SK-N-SH treated with all-trans-retinoic acid at 6 μM for 48 hours (cell line): ENCODE measurements at regions not wholly inside any gene's neighbourhood (a gene's known extent, or its start where the extent isn't known, plus 50 kb on each side); places are given as distances from the start of the nearest gene placed in this dataset.

ENCODE experiments used
- ATAC-seq: fragments of 200-7000 bp; cut with Tn5 transposase; 3 replicates; pipeline ENCODE4 v1.9.1; 2020; ENCODE audit warnings: mild to moderate bottlenecking, moderate library complexity
- ARNTL ChIP-seq: fragments of 450-650 bp; formaldehyde crosslinking; IDR thresholded peaks from 2 replicates; pipeline ENCODE4 v1.5.0; 2020; ENCODE audit warnings: low read depth, mild to moderate bottlenecking, moderate library complexity, borderline replicate concordance
- BACH2 ChIP-seq: fragments of 250-450 bp; sonication (Bioruptor Pico); IDR thresholded peaks from 2 replicates; pipeline ENCODE4 v1.9.0; 2021; ENCODE audit warnings: mild to moderate bottlenecking, borderline replicate concordance
- CREB5 ChIP-seq: fragments of 250-450 bp; sonication (Bioruptor Pico); IDR thresholded peaks from 2 replicates; pipeline ENCODE4 v1.5.1; 2020; ENCODE audit warnings: low read depth, mild to moderate bottlenecking, moderate library complexity
- CSDC2 ChIP-seq: fragments of 250-450 bp; sonication (Bioruptor Pico); IDR thresholded peaks from 2 replicates; pipeline ENCODE4 v1.5.0; 2020; ENCODE audit warnings: mild to moderate bottlenecking, moderate library complexity
- ESRRG ChIP-seq: fragments of 250-450 bp; sonication (Bioruptor Pico); IDR thresholded peaks from 2 replicates; pipeline ENCODE4 v1.6.1; 2021; ENCODE audit warnings: mild to moderate bottlenecking
- GLIS3 ChIP-seq: fragments of 250-450 bp; sonication (Bioruptor Pico); IDR thresholded peaks from 2 replicates; pipeline ENCODE4 v1.5.0; 2020; ENCODE audit warnings: mild to moderate bottlenecking, moderate library complexity
- ISL1 ChIP-seq: fragments of 250-450 bp; sonication (Bioruptor Pico); IDR thresholded peaks from 2 replicates; pipeline ENCODE4 v2.1.2; 2022; ENCODE audit warnings: mild to moderate bottlenecking, moderate library complexity
- OSR1 ChIP-seq: fragments of 250-450 bp; sonication (Bioruptor Pico); IDR thresholded peaks from 2 replicates; pipeline ENCODE4 v1.8.0; 2022; ENCODE audit warnings: moderate library complexity, mild to moderate bottlenecking, inconsistent platforms
- RARB ChIP-seq: fragments of 250-450 bp; sonication (Bioruptor Pico); IDR thresholded peaks from 2 replicates; pipeline ENCODE4 v1.8.0; 2021; ENCODE audit warnings: mild to moderate bottlenecking, moderate library complexity
- SNAI2 ChIP-seq: fragments of 250-450 bp; sonication (Bioruptor Pico); IDR thresholded peaks from 2 replicates; pipeline ENCODE4 v1.5.0; 2020; ENCODE audit warnings: mild to moderate bottlenecking, moderate library complexity
- TCF4 ChIP-seq: fragments of 250-450 bp; sonication (Bioruptor Pico); IDR thresholded peaks from 2 replicates; pipeline ENCODE4 v1.8.0; 2021; ENCODE audit warnings: mild to moderate bottlenecking, moderate library complexity, borderline replicate concordance
- ZC3H10 ChIP-seq: fragments of 250-450 bp; sonication (Bioruptor Pico); IDR thresholded peaks from 2 replicates; pipeline ENCODE4 v1.5.1; 2021; ENCODE audit warnings: mild to moderate bottlenecking, moderate library complexity
- ZFP30 ChIP-seq: fragments of 450-650 bp; formaldehyde crosslinking; IDR thresholded peaks from 2 replicates; pipeline ENCODE4 v1.5.0; 2022; ENCODE audit warnings: mild to moderate bottlenecking, moderate library complexity
- ZNF70 ChIP-seq: fragments of 450-650 bp; formaldehyde crosslinking; IDR thresholded peaks from 2 replicates; pipeline ENCODE4 v1.5.0; 2020; ENCODE audit warnings: mild to moderate bottlenecking, moderate library complexity
- ZNF8 ChIP-seq: fragments of 450-650 bp; formaldehyde crosslinking; IDR thresholded peaks from 2 replicates; pipeline ENCODE4 v1.5.0; 2020; ENCODE audit warnings: mild to moderate bottlenecking, moderate library complexity
- TF ChIP-seq, protein P1 (sequence below): fragments of 250-450 bp; sonication (Bioruptor Pico); IDR thresholded peaks from 2 replicates; pipeline ENCODE4 v1.5.0; 2020; ENCODE audit warnings: mild to moderate bottlenecking, moderate library complexity
- TF ChIP-seq, protein P2 (sequence below): fragments of 250-450 bp; sonication (Bioruptor Pico); IDR thresholded peaks from 2 replicates; pipeline ENCODE4 v1.8.0; 2021; ENCODE audit warnings: low read depth, mild to moderate bottlenecking, moderate library complexity, borderline replicate concordance
- TF ChIP-seq, protein P3 (sequence below): fragments of 250-450 bp; sonication (Bioruptor Pico); IDR thresholded peaks from 2 replicates; pipeline ENCODE4 v1.5.1; 2021; ENCODE audit warnings: mild to moderate bottlenecking, moderate library complexity

- TF ChIP-seq, protein P1, sequence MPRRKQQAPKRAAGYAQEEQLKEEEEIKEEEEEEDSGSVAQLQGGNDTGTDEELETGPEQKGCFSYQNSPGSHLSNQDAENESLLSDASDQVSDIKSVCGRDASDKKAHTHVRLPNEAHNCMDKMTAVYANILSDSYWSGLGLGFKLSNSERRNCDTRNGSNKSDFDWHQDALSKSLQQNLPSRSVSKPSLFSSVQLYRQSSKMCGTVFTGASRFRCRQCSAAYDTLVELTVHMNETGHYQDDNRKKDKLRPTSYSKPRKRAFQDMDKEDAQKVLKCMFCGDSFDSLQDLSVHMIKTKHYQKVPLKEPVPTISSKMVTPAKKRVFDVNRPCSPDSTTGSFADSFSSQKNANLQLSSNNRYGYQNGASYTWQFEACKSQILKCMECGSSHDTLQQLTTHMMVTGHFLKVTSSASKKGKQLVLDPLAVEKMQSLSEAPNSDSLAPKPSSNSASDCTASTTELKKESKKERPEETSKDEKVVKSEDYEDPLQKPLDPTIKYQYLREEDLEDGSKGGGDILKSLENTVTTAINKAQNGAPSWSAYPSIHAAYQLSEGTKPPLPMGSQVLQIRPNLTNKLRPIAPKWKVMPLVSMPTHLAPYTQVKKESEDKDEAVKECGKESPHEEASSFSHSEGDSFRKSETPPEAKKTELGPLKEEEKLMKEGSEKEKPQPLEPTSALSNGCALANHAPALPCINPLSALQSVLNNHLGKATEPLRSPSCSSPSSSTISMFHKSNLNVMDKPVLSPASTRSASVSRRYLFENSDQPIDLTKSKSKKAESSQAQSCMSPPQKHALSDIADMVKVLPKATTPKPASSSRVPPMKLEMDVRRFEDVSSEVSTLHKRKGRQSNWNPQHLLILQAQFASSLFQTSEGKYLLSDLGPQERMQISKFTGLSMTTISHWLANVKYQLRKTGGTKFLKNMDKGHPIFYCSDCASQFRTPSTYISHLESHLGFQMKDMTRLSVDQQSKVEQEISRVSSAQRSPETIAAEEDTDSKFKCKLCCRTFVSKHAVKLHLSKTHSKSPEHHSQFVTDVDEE (CRISPR knock-in tag): no peak
- TF ChIP-seq BACH2 (CRISPR knock-in tag) (no peak), ZFP30 (CRISPR knock-in tag) (no peak), ZC3H10 (CRISPR knock-in tag) (no peak), ZNF70 (no peak), ISL1 (CRISPR knock-in tag) (no peak), RARB (CRISPR knock-in tag) (no peak)
- TF ChIP-seq, all 23 proteins: peak for 0
- no peak for ATAC-seq
Observed at GRCh38 chr7:26495569-26495968, 203.9 kb downstream of the SNX10 start.

DNA sequence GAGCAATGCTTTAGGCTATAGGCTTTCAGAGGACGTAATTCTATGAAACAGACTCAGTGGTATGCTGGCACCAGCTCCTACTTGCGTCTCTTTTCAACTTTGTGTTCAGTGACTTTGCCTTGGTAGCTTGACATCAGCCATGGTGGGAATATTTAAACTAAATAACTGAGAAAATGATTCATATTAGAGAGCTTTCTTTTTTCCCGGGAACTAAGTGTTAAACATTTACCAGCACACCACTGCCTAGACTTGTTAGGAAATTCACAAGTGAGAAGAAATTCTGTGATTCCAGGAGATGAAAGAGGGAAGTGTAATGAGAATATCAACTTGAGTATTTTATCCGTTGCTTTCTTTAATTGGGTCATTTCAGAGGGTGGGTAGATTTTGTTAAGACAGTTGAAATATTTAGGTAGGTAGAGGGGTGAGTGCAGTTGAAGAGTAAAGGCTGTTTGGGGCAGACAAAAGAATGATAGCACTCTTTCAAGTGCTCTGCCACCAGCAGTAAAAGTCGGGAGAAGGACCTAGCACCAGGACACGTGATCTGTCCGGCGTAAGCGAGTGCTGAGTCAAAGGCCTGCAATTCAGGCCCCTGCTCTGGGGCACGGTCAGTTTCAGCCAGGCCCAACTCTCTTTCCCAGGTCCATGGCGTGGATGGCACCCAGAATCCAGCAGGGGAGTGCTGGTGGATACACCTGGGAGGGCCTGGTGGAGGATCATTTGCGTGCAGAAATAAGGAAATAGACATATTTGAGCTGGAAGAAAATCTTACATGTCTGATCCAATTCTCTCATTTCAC, 206.3 kb downstream of the SNX10 start:
- ATAC-seq: no peak
- TF ChIP-seq ZNF8 (CRISPR knock-in tag): no peak
- TF ChIP-seq ZC3H10 (CRISPR knock-in tag): no peak
- no peak for TF ChIP-seq TCF4
- no peak for TF ChIP-seq SNAI2 (CRISPR knock-in tag)
- TF ChIP-seq, protein P2, sequence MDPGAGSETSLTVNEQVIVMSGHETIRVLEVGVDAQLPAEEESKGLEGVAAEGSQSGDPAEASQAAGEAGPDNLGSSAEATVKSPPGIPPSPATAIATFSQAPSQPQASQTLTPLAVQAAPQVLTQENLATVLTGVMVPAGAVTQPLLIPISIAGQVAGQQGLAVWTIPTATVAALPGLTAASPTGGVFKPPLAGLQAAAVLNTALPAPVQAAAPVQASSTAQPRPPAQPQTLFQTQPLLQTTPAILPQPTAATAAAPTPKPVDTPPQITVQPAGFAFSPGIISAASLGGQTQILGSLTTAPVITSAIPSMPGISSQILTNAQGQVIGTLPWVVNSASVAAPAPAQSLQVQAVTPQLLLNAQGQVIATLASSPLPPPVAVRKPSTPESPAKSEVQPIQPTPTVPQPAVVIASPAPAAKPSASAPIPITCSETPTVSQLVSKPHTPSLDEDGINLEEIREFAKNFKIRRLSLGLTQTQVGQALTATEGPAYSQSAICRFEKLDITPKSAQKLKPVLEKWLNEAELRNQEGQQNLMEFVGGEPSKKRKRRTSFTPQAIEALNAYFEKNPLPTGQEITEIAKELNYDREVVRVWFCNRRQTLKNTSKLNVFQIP (CRISPR knock-in tag): no peak
- TF ChIP-seq GLIS3 (CRISPR knock-in tag): no peak

DNA sequence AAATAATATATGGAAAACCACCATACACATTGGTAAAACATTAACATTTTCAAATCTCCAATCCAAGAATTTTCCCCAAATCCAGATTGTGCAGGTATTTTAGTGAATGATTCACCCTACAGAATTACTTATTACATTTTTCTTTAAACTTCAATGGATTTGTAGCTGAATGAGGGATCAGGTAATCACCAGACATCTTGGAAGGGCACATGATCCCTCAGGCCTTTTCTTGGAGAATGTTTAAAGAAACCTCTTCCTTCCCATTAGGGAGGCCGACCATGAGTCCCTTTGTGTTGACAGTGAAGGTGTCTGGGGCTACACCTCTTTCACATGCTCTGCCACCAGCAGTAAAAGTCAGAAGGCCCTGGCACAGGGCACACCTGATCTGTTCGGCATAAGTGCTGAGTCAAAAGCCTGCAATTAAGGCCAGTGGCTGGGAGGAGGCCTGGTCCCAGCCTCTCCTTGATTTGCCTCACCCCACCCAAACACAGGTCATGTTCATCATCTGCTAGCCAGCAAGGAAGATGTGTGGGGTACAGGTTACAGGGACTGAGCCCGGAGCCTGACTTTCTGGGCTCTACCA, 207.7 kb downstream of the SNX10 start:
- TF ChIP-seq CREB5 (CRISPR knock-in tag): no peak
- no peak for TF ChIP-seq ESRRG (CRISPR knock-in tag)
- no peak for TF ChIP-seq CSDC2 (CRISPR knock-in tag)
- no peak for TF ChIP-seq ARNTL
- TF ChIP-seq, protein P3, sequence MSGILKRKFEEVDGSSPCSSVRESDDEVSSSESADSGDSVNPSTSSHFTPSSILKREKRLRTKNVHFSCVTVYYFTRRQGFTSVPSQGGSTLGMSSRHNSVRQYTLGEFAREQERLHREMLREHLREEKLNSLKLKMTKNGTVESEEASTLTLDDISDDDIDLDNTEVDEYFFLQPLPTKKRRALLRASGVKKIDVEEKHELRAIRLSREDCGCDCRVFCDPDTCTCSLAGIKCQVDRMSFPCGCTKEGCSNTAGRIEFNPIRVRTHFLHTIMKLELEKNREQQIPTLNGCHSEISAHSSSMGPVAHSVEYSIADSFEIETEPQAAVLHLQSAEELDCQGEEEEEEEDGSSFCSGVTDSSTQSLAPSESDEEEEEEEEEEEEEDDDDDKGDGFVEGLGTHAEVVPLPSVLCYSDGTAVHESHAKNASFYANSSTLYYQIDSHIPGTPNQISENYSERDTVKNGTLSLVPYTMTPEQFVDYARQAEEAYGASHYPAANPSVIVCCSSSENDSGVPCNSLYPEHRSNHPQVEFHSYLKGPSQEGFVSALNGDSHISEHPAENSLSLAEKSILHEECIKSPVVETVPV (CRISPR knock-in tag): no peak
- TF ChIP-seq ZNF8 (CRISPR knock-in tag): no peak
- no peak for TF ChIP-seq OSR1 (CRISPR knock-in tag)
- no peak for TF ChIP-seq RARB (CRISPR knock-in tag)
- TF ChIP-seq GLIS3 (CRISPR knock-in tag): no peak
- TF ChIP-seq, protein P2 (CRISPR knock-in tag): no peak

More for the DNA sequence above, 207.7 kb downstream of the SNX10 start:
- no peak for ATAC-seq
